ENCODE measurements at regions not wholly inside any gene's neighbourhood (a gene's known extent, or its start where the extent isn't known, plus 50 kb on each side); places are given as distances from the start of the nearest gene placed in this dataset.

- no peaks in the 10 kb centered on the region for H3K4me1 ChIP-seq
- H3K36me3 ChIP-seq = no peaks in the 10 kb centered on the region
- no peaks in the 10 kb centered on the region for H3K27me3 ChIP-seq
- no peaks in the 10 kb centered on the region for H3K9me3 ChIP-seq
- H3K4me3 ChIP-seq = no peak overlapping the region
- TF ChIP-seq CTCF (IDR thresholded peaks at IDR 0.05) = no peak
- intact Hi-C loops (cut with DNase I) = no loop called here
- DNase-seq (ENCODE audit: low spot score in 2 of 2) = no peak
- no peak overlapping the region for H3K27ac ChIP-seq
These were observed 122.9 kb downstream of the HMHB1 start for GRCh38 chr5:143934821-143935220.

- Histone ChIP-seq H3K27ac (no peak overlapping the region), H3K36me3 (no peaks in the 10 kb centered on the region), H3K4me1 (no peaks in the 10 kb centered on the region), H3K9me3 (no peaks in the 10 kb centered on the region), H3K4me3 (no peak overlapping the region), H3K27me3 (no peaks in the 10 kb centered on the region)
- DNase-seq (ENCODE audit: low spot score in 2 of 2) = no peak
- intact Hi-C loops (cut with DNase I) = no loop called here
- TF ChIP-seq CTCF (IDR thresholded peaks at IDR 0.05) = no peak
These were observed 126.3 kb downstream of the HMHB1 start for GRCh38 chr5:143938230-143938629.

- intact Hi-C loops (cut with DNase I) = no loop called here
- H3K4me1 ChIP-seq = no peaks in the 10 kb centered on the region
These were observed 134.9 kb downstream of the HMHB1 start for GRCh38 chr5:143946837-143947236.

GRCh38 chr5:143947313-143947712, 135.4 kb downstream of the HMHB1 start:
- Histone ChIP-seq H3K9me3 (peaks cover 0 to 6% of the 10 kb centered on the region in 2 donors), H3K36me3 (no peaks in the 10 kb centered on the region), H3K4me1 (no peaks in the 10 kb centered on the region), H3K4me3 (no peak overlapping the region), H3K27me3 (no peaks in the 10 kb centered on the region), H3K27ac (no peak overlapping the region)
- intact Hi-C loops (cut with DNase I) = no loop called here
- DNase-seq (ENCODE audit: low spot score in 2 of 2) = no peak
- TF ChIP-seq CTCF (IDR thresholded peaks at IDR 0.05) = no peak

More at GRCh38 chr5:143946837-143947236, 134.9 kb downstream of the HMHB1 start:
- Histone ChIP-seq H3K4me3 (no peak overlapping the region), H3K27me3 (no peaks in the 10 kb centered on the region), H3K9me3 (peaks cover 0 to 6% of the 10 kb centered on the region in 2 donors), H3K27ac (no peak overlapping the region), H3K36me3 (no peaks in the 10 kb centered on the region)
- TF ChIP-seq CTCF (IDR thresholded peaks at IDR 0.05) = no peak
- DNase-seq (ENCODE audit: low spot score in 2 of 2) = no peak

- no peaks in the 10 kb centered on the region for H3K4me1 ChIP-seq
- TF ChIP-seq CTCF (IDR thresholded peaks at IDR 0.05) = no peak
- no peak for DNase-seq (ENCODE audit: low spot score in 2 of 2)
- intact Hi-C loops (cut with DNase I) = no loop called here
- H3K4me3 ChIP-seq = no peak overlapping the region
- no peaks in the 10 kb centered on the region for H3K27me3 ChIP-seq
- H3K27ac ChIP-seq = no peak overlapping the region
- H3K36me3 ChIP-seq = no peaks in the 10 kb centered on the region
- H3K9me3 ChIP-seq = no peaks in the 10 kb centered on the region
These were observed 140.8 kb downstream of the HMHB1 start for GRCh38 chr5:143952809-143953208.

- intact Hi-C loops (cut with DNase I) = no loop called here
- H3K27ac ChIP-seq = no peak overlapping the region
- TF ChIP-seq CTCF (IDR thresholded peaks at IDR 0.05) = no peak
- H3K27me3 ChIP-seq = no peaks in the 10 kb centered on the region
- no peak overlapping the region for H3K4me3 ChIP-seq
- H3K36me3 ChIP-seq = no peaks in the 10 kb centered on the region
- no peak for DNase-seq (ENCODE audit: low spot score in 2 of 2)
- no peaks in the 10 kb centered on the region for H3K4me1 ChIP-seq
- no peaks in the 10 kb centered on the region for H3K9me3 ChIP-seq
These were observed 141.9 kb downstream of the HMHB1 start for GRCh38 chr5:143953851-143954250.
